ENCODE measurements at regions not wholly inside any gene's neighbourhood (a gene's known extent, or its start where the extent isn't known, plus 50 kb on each side); places are given as distances from the start of the nearest gene placed in this dataset.

- TF ChIP-seq CTCF (IDR thresholded peaks at IDR 0.05; ENCODE audit: insufficient read depth, low read length, poor library complexity, severe bottlenecking): no peak
- TF ChIP-seq EZH2phosphoT487 (conservative IDR thresholded peaks at IDR 0.05; ENCODE audit: low read length): no peak
Measured at GRCh38 chr13:63050287-63050686, 1634.6 kb upstream of the PCDH20 start.

Measured in SU-DHL-6 (cell line).